Hepatocyte (in vitro differentiated cells): ENCODE measurements at regions not wholly inside any gene's neighbourhood (a gene's known extent, or its start where the extent isn't known, plus 50 kb on each side); places are given as distances from the start of the nearest gene placed in this dataset.

Source experiments
- CTCF ChIP-seq: fragments of 200-600 bp; sonication (generic); IDR thresholded peaks from 2 replicates; pipeline ENCODE4 v1.5.1; 2016; ENCODE audit warnings: antibody characterized with exemption, mild to moderate bottlenecking; ENCODE audit not compliant: poor library complexity
- EZH2 ChIP-seq: fragments of 200-600 bp; sonication (generic); IDR thresholded peaks from 2 replicates; pipeline ENCODE4 v1.6.1; 2016; ENCODE audit warnings: antibody characterized with exemption, mild to moderate bottlenecking, borderline replicate concordance
- EZH2phosphoT487 ChIP-seq: fragments of 200-600 bp; sonication (generic); IDR thresholded peaks from one replicate; pipeline ENCODE4 v1.6.1; 2018; ENCODE audit warnings: antibody characterized with exemption, mild to moderate bottlenecking, low read depth, moderate library complexity; ENCODE audit not compliant: unreplicated experiment, severe bottlenecking

GRCh38 chr6:47134476-47135189 is 92.5 kb upstream of the ADGRF1 start:
- no peak for TF ChIP-seq CTCF
- no peak for TF ChIP-seq EZH2
- TF ChIP-seq EZH2phosphoT487, result no peak
